Brain microvascular endothelial cell (primary cell): ENCODE measurements at regions not wholly inside any gene's neighbourhood (a gene's known extent, or its start where the extent isn't known, plus 50 kb on each side); places are given as distances from the start of the nearest gene placed in this dataset.

Source experiments
- DNase-seq: peaks from one replicate; pipeline ENCODE4 v3.0.0-alpha.2; 2020
- H3K27ac ChIP-seq: fragments of 250-450 bp; sonication (Bioruptor Pico); 2 replicates; pipeline ENCODE4 v1.5.1; 2020; ENCODE audit warnings: mild to moderate bottlenecking, moderate library complexity
- H3K27me3 ChIP-seq: fragments of 250-450 bp; sonication (Bioruptor Pico); replicated peaks from 2 replicates; pipeline ENCODE4 v1.5.1; 2020; ENCODE audit warnings: mild to moderate bottlenecking
- H3K36me3 ChIP-seq: fragments of 250-450 bp; sonication (Bioruptor Pico); replicated peaks from 2 replicates; pipeline ENCODE4 v1.5.1; 2020; ENCODE audit warnings: mild to moderate bottlenecking
- H3K4me3 ChIP-seq: 2 replicates; pipeline ENCODE4 v1.5.1; 2011; ENCODE audit warnings: low read depth, mild to moderate bottlenecking, control low read depth, low read length, moderate library complexity
- CTCF ChIP-seq: IDR thresholded peaks from 2 replicates; pipeline ENCODE4 v1.5.1; 2011; ENCODE audit warnings: low read depth, mild to moderate bottlenecking, moderate library complexity, low read length, control low read depth, inconsistent platforms; ENCODE audit errors: missing control alignments
- in situ Hi-C: cut with HindIII; loops from 2 replicates; pipeline ENCODE4 v1.10.0; 2017; ENCODE audit warnings: low sequenced_read_pairs, low pct_ligation_motif_present

GRCh38 chr1:60906526-60906925 lies 175.8 kb upstream of the NFIA start:
- H3K4me3 ChIP-seq = no peak overlapping the region
- no peak for TF ChIP-seq CTCF
- no peaks in the 10 kb centered on the region for H3K27me3 ChIP-seq
- in situ Hi-C loops = no loop called here
- H3K36me3 ChIP-seq = no peaks in the 10 kb centered on the region
- H3K27ac ChIP-seq = no peak overlapping the region
- DNase-seq = no peak

GRCh38 chr1:60906039-60906438 lies 176.3 kb upstream of the NFIA start:
- DNase-seq = no peak
- TF ChIP-seq CTCF = no peak
- no peak overlapping the region for H3K27ac ChIP-seq
- H3K36me3 ChIP-seq = no peaks in the 10 kb centered on the region
- no peak overlapping the region for H3K4me3 ChIP-seq
- H3K27me3 ChIP-seq = no peaks in the 10 kb centered on the region
- in situ Hi-C loops = no loop called here

- in situ Hi-C loops = no loop called here
- no peak overlapping the region for H3K4me3 ChIP-seq
- no peak for TF ChIP-seq CTCF
- no peaks in the 10 kb centered on the region for H3K27me3 ChIP-seq
- no peaks in the 10 kb centered on the region for H3K36me3 ChIP-seq
- no peak for DNase-seq
- no peak overlapping the region for H3K27ac ChIP-seq
These were observed 178.1 kb upstream of the NFIA start for GRCh38 chr1:60904099-60904851.

- in situ Hi-C loops = no loop called here
- Histone ChIP-seq H3K4me3 (no peak overlapping the region), H3K36me3 (no peaks in the 10 kb centered on the region), H3K27ac (no peak overlapping the region), H3K27me3 (no peaks in the 10 kb centered on the region)
- DNase-seq = no peak
- no peak for TF ChIP-seq CTCF
These were observed 178.8 kb upstream of the NFIA start for GRCh38 chr1:60903591-60903990.

- DNase-seq = no peak
- no peak for TF ChIP-seq CTCF
- in situ Hi-C loops = no loop called here
- Histone ChIP-seq H3K27ac (no peak overlapping the region), H3K36me3 (no peaks in the 10 kb centered on the region), H3K27me3 (no peaks in the 10 kb centered on the region), H3K4me3 (no peak overlapping the region)
These were observed 182.9 kb upstream of the NFIA start for GRCh38 chr1:60899464-60899863.

GRCh38 chr1:60898987-60899386 lies 183.4 kb upstream of the NFIA start:
- in situ Hi-C loops = no loop called here
- TF ChIP-seq CTCF = no peak
- no peak overlapping the region for H3K4me3 ChIP-seq
- H3K27ac ChIP-seq = no peak overlapping the region
- DNase-seq = no peak
- H3K27me3 ChIP-seq = no peaks in the 10 kb centered on the region
- H3K36me3 ChIP-seq = no peaks in the 10 kb centered on the region
